ENCODE measurements at regions not wholly inside any gene's neighbourhood (a gene's known extent, or its start where the extent isn't known, plus 50 kb on each side); places are given as distances from the start of the nearest gene placed in this dataset.

- DNase-seq (ENCODE audit: low read depth, low spot score), result no peak
Measured at GRCh38 chr22:49451070-49451840, 376.4 kb downstream of the BRD1 start.

GRCh38 chr22:49450498-49450897 lies 377.2 kb downstream of the BRD1 start:
- no peak for DNase-seq (ENCODE audit: low read depth, low spot score)
- H3K4me3 ChIP-seq (ENCODE audit: low read length), result no peak overlapping the region

More at GRCh38 chr22:49451070-49451840, 376.4 kb downstream of the BRD1 start:
- no peak overlapping the region for H3K4me3 ChIP-seq (ENCODE audit: low read length)

DNA sequence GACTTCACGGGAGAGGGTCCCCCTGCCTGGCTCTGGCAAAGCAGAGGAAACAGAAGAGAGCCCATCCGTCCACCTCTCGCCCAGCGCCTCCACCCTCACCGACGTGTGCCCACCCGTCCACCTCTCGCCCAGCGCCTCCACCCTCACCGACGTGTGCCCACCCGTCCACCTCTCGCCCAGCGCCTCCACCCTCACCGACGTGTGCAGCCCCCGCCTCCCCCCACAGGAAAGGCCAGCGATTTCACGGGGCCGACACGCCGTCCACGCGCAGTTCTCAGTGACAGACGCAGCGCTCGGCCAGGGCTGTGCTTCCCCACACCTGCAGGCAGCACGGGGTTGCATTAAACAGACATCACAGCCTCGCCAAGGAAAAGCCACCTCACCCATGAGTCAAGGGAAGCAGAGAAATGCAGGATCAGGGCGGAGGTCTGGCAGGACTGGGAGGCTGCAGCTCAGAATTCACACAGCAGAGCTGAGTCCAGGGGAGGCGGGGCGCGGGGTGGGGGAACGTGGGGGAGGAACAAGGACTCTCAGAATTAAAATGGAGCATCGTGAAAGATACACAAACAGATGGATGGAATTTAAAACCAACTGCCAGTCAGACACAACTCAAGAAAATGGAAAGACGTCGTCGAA lies 377.7 kb downstream of the BRD1 start:
- no peak for DNase-seq (ENCODE audit: low read depth, low spot score)
- no peak overlapping the region for H3K4me3 ChIP-seq (ENCODE audit: low read length)

- DNase-seq (ENCODE audit: low read depth, low spot score), result no peak
- no peak overlapping the region for H3K4me3 ChIP-seq (ENCODE audit: low read length)
Measured at GRCh38 chr22:49449377-49449776, 378.3 kb downstream of the BRD1 start.

- no peak for DNase-seq (ENCODE audit: low read depth, low spot score)
- H3K4me3 ChIP-seq (ENCODE audit: low read length), result no peak overlapping the region
Measured at GRCh38 chr22:49448526-49448925, 379.1 kb downstream of the BRD1 start.

GRCh38 chr22:49447837-49448236 lies 379.8 kb downstream of the BRD1 start:
- no peak overlapping the region for H3K4me3 ChIP-seq (ENCODE audit: low read length)
- DNase-seq (ENCODE audit: low read depth, low spot score), result no peak

DNA sequence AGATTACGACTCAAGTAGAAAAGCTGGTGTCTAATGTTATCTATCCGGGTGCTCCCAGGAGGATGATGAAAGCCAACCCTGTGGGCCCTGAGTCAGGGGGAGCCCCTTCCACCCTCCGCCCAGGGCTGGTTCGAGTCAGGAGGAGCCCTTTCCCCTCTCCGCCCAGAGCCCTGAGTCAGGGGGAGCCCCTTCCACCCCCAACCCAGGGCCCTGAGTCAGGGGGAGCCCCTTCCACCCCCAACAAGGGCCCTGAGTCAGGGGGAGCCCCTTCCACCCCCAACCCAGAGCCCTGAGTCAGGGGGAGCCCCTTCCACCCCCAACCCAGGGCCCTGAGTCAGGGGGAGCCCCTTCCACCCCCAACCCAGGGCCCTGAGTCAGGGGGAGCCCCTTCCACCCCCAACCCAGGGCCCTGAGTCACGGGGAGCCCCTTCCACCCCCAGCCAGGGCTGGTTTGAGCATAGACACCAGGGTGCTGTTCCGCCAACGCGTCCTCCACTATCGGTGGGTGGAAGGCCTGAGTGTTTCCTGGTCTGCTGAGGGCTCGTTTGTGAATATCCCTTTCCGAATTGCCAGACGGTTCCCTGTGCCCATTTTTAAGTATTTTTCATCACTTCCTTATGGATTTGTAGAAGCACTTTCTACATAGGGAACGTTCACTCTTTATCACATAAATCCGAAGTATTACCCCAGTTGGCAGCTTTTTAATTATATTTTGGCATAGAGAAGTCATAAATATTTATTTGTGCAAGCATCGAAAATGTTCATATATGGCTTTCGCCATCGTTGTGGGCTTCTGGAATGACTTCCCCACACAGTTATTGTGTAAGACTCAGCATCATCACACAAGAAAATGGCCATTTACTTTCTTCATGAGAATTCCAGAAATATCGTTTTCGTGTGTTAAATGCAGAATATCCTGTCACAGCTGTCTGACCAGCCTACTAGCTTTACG lies 380.6 kb downstream of the BRD1 start:
- no peak for DNase-seq (ENCODE audit: low read depth, low spot score)

DNA sequence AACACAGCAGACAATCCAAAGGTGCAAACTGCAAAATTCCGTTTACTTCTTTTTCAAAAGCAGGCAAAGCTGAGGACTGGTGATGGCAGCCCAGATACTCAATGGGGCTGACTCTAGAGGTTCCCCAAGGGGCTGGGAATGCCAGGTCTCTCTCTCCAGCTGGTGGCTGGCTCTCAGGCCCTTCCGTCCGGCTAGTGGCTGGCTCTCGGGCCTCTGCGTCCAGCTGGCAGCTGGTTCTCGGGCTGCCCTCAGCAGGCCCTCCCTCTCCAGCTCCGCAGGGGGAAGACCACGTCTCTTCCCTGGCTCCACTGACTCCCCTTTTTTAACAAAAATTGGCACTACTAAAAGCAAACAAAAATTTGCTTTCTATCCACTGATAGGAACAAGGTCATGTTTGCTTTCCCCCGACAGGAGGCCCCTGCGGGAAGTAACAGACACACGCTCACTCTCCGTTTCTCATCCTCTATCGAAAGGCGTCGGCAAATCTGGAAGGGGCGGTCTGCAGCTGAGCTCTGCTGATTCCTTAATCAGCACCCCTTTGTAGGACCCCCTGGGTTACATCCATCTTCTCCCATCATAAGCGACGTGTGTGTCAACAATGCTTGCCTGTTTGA lies 381.4 kb downstream of the BRD1 start:
- no peak for DNase-seq (ENCODE audit: low read depth, low spot score)
- no peak overlapping the region for H3K4me3 ChIP-seq (ENCODE audit: low read length)

More for the DNA sequence above, 380.6 kb downstream of the BRD1 start:
- H3K4me3 ChIP-seq (ENCODE audit: low read length), result no peak overlapping the region

- DNase-seq (ENCODE audit: low read depth, low spot score), result no peak
- H3K4me3 ChIP-seq (ENCODE audit: low read length), result no peak overlapping the region
Measured at GRCh38 chr22:49444781-49445180, 382.9 kb downstream of the BRD1 start.

- no peak overlapping the region for H3K4me3 ChIP-seq (ENCODE audit: low read length)
Measured at GRCh38 chr22:49440931-49441330, 386.7 kb downstream of the BRD1 start.

GRCh38 chr22:49439373-49439772 lies 388.3 kb downstream of the BRD1 start:
- no peak overlapping the region for H3K4me3 ChIP-seq (ENCODE audit: low read length)
- no peak for DNase-seq (ENCODE audit: low read depth, low spot score)

More at GRCh38 chr22:49440931-49441330, 386.7 kb downstream of the BRD1 start:
- no peak for DNase-seq (ENCODE audit: low read depth, low spot score)

DNA sequence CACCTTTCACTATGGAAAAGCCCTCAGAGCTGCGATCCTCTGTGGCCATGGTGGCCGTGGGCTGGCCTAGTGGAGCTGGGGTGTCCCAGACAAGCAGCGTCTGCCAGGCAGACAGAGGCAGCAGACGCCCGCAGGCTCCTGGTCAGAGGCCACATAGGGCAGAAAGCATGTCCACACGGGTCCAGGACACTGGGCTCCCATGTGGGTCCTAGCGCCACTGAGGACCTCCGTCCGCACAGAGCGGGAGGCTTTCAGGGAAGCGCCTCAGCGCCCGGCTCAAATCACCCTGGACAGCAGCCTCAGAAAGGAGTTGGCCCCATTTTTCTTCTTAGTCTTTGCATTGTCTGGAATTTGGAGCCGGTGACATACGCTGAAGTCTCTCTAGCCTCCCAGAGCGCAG lies 389.7 kb downstream of the BRD1 start:
- no peak overlapping the region for H3K4me3 ChIP-seq (ENCODE audit: low read length)
- no peak for DNase-seq (ENCODE audit: low read depth, low spot score)

DNA sequence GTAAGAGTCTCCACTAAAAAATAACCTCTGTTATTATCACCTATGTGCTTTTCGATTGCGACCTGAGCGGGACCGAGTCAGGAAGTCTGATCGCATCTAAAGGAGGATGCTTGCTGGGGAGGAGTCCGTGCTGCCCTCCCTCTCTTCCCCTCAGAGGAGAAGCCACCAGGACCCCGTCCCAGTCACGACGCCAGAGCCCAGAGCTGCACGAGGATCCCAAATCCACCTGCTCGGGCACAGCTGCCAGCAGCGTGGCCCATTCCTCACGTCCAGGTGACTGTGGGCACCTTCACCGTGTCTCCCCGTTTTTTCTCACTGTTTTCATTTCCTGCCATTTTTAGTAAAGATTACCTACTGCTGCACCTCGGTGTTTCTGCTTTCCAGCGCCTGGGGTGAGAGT lies 390.3 kb downstream of the BRD1 start:
- H3K4me3 ChIP-seq (ENCODE audit: low read length), result no peak overlapping the region
- DNase-seq (ENCODE audit: low read depth, low spot score), result no peak

DNA sequence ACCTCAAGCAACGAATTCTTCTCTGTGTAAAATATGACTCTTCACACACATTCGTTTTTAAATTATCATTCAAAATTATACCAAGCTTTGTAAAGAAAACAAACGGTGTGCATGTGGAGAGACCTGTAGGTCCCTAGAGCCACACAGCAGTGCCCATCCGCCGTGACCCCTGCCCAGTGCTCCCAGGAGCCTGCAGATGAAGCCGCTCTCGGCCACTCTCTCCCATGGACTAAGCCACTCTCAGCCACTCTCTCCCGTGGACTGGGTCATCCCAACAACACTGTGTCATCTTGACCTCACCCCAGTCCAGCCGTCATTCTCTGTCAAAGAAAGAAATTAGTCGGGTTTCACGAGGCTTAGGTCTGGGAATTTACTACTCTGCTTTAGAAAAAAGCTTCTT lies 391.6 kb downstream of the BRD1 start:
- DNase-seq (ENCODE audit: low read depth, low spot score), result no peak
- no peak overlapping the region for H3K4me3 ChIP-seq (ENCODE audit: low read length)

- H3K4me3 ChIP-seq (ENCODE audit: low read length), result no peak overlapping the region
- no peak for DNase-seq (ENCODE audit: low read depth, low spot score)
Measured at GRCh38 chr22:49435596-49435995, 392.1 kb downstream of the BRD1 start.

DNA sequence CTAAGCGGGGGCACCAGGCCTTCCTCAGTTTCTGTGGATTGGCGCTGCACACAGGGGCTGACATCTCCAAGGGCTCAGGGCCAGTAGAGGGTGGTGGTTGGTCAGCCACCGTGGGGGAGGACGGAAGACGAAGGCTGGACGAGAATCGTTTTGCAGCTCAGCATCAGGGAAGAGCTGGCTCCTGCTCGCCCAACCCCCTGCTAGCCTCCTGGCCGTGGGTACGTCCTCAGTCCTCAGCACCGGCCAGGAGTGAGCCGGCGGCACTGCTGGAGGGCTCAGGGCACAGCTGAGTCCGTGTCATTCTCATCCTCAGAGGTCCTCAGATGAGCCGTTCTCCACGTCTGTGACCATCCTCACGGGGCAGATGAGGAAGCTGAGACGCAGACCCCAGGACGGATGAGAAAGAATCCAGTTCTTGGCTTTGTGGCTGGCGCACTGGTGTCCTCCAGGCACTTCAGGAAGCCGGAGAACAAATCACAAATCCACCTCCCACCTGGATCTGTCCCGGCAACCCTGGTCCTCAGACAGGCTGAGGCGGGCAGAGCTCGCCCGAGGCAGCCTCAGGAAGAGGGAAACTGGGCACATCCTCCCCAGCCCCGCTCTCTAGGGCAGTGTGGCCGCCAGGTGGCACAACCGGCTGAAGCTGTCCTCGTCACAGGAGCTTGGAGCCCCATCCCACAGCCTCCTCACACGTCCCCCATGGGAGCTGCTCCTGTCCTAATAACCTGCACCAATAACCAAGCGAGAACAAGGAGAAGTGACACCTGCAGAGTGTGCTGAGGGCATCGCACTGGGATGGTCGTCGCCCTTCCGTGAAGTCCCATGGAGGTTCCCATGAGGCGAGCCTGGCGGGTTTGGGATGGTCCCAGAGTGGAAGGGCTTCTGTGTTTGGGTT lies 393.7 kb downstream of the BRD1 start:
- H3K4me3 ChIP-seq (ENCODE audit: low read length), result no peak overlapping the region
- no peak for DNase-seq (ENCODE audit: low read depth, low spot score)

DNA sequence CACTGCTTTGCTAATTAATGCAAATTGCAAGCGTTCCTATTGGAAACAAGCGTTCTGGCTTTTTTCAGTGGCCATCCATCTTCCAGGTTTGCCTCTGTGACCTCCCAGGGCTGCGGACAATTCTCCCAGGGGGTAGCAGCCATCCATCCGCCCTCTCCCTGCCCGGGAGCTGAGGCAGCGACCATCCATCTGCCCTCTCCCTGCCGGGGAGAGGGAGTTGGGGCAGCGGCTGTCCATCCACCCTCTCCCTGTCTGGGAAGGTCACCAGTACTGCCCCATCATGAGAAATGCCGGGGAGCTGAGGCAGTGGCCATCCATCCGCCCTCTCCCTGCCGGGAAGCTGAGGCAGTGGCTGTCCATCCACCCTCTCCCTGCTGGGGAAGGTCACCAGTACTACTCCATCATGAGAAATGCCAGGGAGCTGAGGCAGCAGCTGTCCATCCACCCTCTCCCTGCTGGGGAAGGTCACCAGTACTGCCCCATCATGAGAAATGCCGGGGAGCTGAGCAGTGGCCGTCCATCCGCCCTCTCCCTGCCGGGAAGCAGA lies 394.7 kb downstream of the BRD1 start:
- H3K4me3 ChIP-seq (ENCODE audit: low read length), result no peak overlapping the region
- no peak for DNase-seq (ENCODE audit: low read depth, low spot score)

DNA sequence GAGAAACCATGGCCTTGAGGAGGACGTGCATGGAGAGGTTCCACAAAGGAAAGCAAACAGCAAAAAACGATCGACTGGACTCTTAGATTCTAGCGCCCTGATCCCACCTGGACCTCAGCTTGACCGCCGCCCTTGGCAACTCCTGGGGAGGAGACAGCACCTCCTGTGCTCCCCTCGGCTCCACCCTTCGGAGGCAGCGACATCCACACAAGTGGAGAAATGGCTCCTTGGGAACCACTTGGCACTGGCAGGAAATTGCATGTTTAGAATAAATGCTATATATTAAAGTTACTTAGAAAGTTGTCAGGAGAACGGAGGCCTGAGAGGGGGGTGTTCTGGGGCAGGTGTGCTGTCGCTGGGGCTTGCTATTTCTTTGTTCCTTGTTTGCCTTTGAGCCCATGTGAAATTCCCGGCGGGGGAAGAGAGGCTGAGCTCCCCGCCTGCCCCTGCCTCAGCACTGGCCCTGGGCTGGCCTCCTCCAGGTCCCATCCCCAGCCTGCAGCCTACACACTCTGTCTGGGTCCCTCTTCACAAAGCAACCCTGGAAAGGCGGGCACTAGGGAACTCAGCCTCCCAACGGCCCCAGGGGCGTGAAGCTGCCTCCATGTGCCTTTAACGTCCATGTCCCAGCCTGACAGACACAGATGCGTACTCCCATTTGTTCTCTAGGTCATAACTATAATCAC lies 395.3 kb downstream of the BRD1 start:
- no peak for DNase-seq (ENCODE audit: low read depth, low spot score)
- H3K4me3 ChIP-seq (ENCODE audit: low read length), result no peak overlapping the region

Measured in Jurkat, Clone E6-1 (cell line).